ENCODE measurements at regions not wholly inside any gene's neighbourhood (a gene's known extent, or its start where the extent isn't known, plus 50 kb on each side); places are given as distances from the start of the nearest gene placed in this dataset.

- no peak overlapping the region for H3K18ac ChIP-seq (ENCODE audit: low read length)
- H3K27me3 ChIP-seq (ENCODE audit: control insufficient read depth in 3 of 3, insufficient read depth in 3 of 3, low read depth in 1 of 3, low read length in 3 of 3), result no peaks in the 10 kb centered on the region
- no peaks in the 10 kb centered on the region for H3K36me3 ChIP-seq (replicated peaks in 1 of 2; ENCODE audit: control insufficient read depth in 2 of 2, insufficient read depth in 2 of 2, low read length in 2 of 2)
- H3K79me1 ChIP-seq (ENCODE audit: low read depth, low read length), result no peaks in the 10 kb centered on the region
- H3K4me1 ChIP-seq (ENCODE audit: control insufficient read depth in 2 of 2, insufficient read depth in 1 of 2, low read depth in 1 of 2, low read length in 2 of 2), result peaks cover 0 to 6% of the 10 kb centered on the region in 2 donors
- WGBS, 2 donors (ENCODE audit: extremely low coverage in 2 of 2, insufficient read length in 2 of 2, insufficient replicate concordance in 1 of 2), result no CpG with 5 or more reads among the region's 7 CpGs
- H2BK15ac ChIP-seq (ENCODE audit: low read length), result no peak overlapping the region
- H3K23ac ChIP-seq (ENCODE audit: low read depth, low read length, poor library complexity), result no peak overlapping the region
- no peak overlapping the region for H4K8ac ChIP-seq (ENCODE audit: low read depth, low read length)
- H2AFZ ChIP-seq (ENCODE audit: low read length), result no peak overlapping the region
- H2AK5ac ChIP-seq (ENCODE audit: low read depth, low read length), result no peak overlapping the region
- DNase-seq (ENCODE audit: low spot score), result no peak
- no peak overlapping the region for H3K27ac ChIP-seq (replicated peaks; ENCODE audit: low read length)
- H2BK5ac ChIP-seq (ENCODE audit: low read length), result no peak overlapping the region
- H3K9me3 ChIP-seq (replicated peaks in 1 of 2; ENCODE audit: control insufficient read depth in 2 of 2, insufficient read depth in 1 of 2, low read depth in 1 of 2, low read length in 2 of 2), result no peaks in the 10 kb centered on the region
- H3K4me2 ChIP-seq (ENCODE audit: insufficient read depth, low read length, poor library complexity, severe bottlenecking), result no peak overlapping the region
- no peak overlapping the region for H3K4ac ChIP-seq (ENCODE audit: low read length)
- no peak overlapping the region for H4K91ac ChIP-seq (ENCODE audit: low read depth, low read length, poor library complexity)
- no peak overlapping the region for H2BK12ac ChIP-seq (ENCODE audit: low read length)
- no peak overlapping the region for H3K14ac ChIP-seq (ENCODE audit: low read length)
- no peak overlapping the region for H2BK120ac ChIP-seq (ENCODE audit: low read depth, low read length)
- no peak overlapping the region for H3K4me3 ChIP-seq (ENCODE audit: low read length in 2 of 2)
- H3K9ac ChIP-seq (ENCODE audit: low read depth, low read length, poor library complexity), result no peak overlapping the region
Measured at GRCh38 chr1:88134983-88135921, 548.8 kb upstream of the PKN2 start.

GRCh38 chr1:88139633-88140032, 544.4 kb upstream of the PKN2 start:
- Histone ChIP-seq H3K9ac (ENCODE audit: low read depth, low read length, poor library complexity) (no peak overlapping the region), H3K9me3 (replicated peaks in 1 of 2; ENCODE audit: control insufficient read depth in 2 of 2, insufficient read depth in 1 of 2, low read depth in 1 of 2, low read length in 2 of 2) (no peaks in the 10 kb centered on the region), H4K91ac (ENCODE audit: low read depth, low read length, poor library complexity) (no peak overlapping the region), H2BK12ac (ENCODE audit: low read length) (no peak overlapping the region), H3K27me3 (ENCODE audit: control insufficient read depth in 3 of 3, insufficient read depth in 3 of 3, low read depth in 1 of 3, low read length in 3 of 3) (no peaks in the 10 kb centered on the region), H3K27ac (replicated peaks; ENCODE audit: low read length) (no peak overlapping the region), H3K18ac (ENCODE audit: low read length) (no peak overlapping the region), H3K4me1 (ENCODE audit: control insufficient read depth in 2 of 2, insufficient read depth in 1 of 2, low read depth in 1 of 2, low read length in 2 of 2) (peaks cover 7 to 9% of the 10 kb centered on the region in 2 donors), H2AFZ (ENCODE audit: low read length) (no peak overlapping the region), H2BK120ac (ENCODE audit: low read depth, low read length) (no peak overlapping the region), H3K4me3 (ENCODE audit: low read length in 2 of 2) (no peak overlapping the region), H3K4ac (ENCODE audit: low read length) (no peak overlapping the region), H3K23ac (ENCODE audit: low read depth, low read length, poor library complexity) (no peak overlapping the region), H4K8ac (ENCODE audit: low read depth, low read length) (no peak overlapping the region), H3K4me2 (ENCODE audit: insufficient read depth, low read length, poor library complexity, severe bottlenecking) (no peak overlapping the region), H2BK15ac (ENCODE audit: low read length) (no peak overlapping the region), H2BK5ac (ENCODE audit: low read length) (no peak overlapping the region), H3K36me3 (replicated peaks in 1 of 2; ENCODE audit: control insufficient read depth in 2 of 2, insufficient read depth in 2 of 2, low read length in 2 of 2) (no peaks in the 10 kb centered on the region), H3K79me1 (ENCODE audit: low read depth, low read length) (no peaks in the 10 kb centered on the region), H2AK5ac (ENCODE audit: low read depth, low read length) (no peak overlapping the region), H3K14ac (ENCODE audit: low read length) (no peak overlapping the region)
- DNase-seq (ENCODE audit: low spot score), result no peak
- no CpG with 5 or more reads among the region's 4 CpGs for WGBS, 2 donors (ENCODE audit: extremely low coverage in 2 of 2, insufficient read length in 2 of 2, insufficient replicate concordance in 1 of 2)

- no peak for DNase-seq (ENCODE audit: low spot score)
- H3K4me2 ChIP-seq (ENCODE audit: insufficient read depth, low read length, poor library complexity, severe bottlenecking), result no peak overlapping the region
- H4K8ac ChIP-seq (ENCODE audit: low read depth, low read length), result no peak overlapping the region
- no peaks in the 10 kb centered on the region for H3K27me3 ChIP-seq (ENCODE audit: control insufficient read depth in 3 of 3, insufficient read depth in 3 of 3, low read depth in 1 of 3, low read length in 3 of 3)
- H3K14ac ChIP-seq (ENCODE audit: low read length), result no peak overlapping the region
- H3K23ac ChIP-seq (ENCODE audit: low read depth, low read length, poor library complexity), result no peak overlapping the region
- no peak overlapping the region for H4K91ac ChIP-seq (ENCODE audit: low read depth, low read length, poor library complexity)
- no peak overlapping the region for H2AK5ac ChIP-seq (ENCODE audit: low read depth, low read length)
- H3K4ac ChIP-seq (ENCODE audit: low read length), result no peak overlapping the region
- no peak overlapping the region for H2BK120ac ChIP-seq (ENCODE audit: low read depth, low read length)
- H3K9me3 ChIP-seq (replicated peaks in 1 of 2; ENCODE audit: control insufficient read depth in 2 of 2, insufficient read depth in 1 of 2, low read depth in 1 of 2, low read length in 2 of 2), result no peaks in the 10 kb centered on the region
- no peak overlapping the region for H2BK12ac ChIP-seq (ENCODE audit: low read length)
- H2BK15ac ChIP-seq (ENCODE audit: low read length), result no peak overlapping the region
- H3K36me3 ChIP-seq (replicated peaks in 1 of 2; ENCODE audit: control insufficient read depth in 2 of 2, insufficient read depth in 2 of 2, low read length in 2 of 2), result no peaks in the 10 kb centered on the region
- H3K27ac ChIP-seq (replicated peaks; ENCODE audit: low read length), result no peak overlapping the region
- H2BK5ac ChIP-seq (ENCODE audit: low read length), result no peak overlapping the region
- H3K79me1 ChIP-seq (ENCODE audit: low read depth, low read length), result no peaks in the 10 kb centered on the region
- no peak overlapping the region for H3K18ac ChIP-seq (ENCODE audit: low read length)
- H3K9ac ChIP-seq (ENCODE audit: low read depth, low read length, poor library complexity), result no peak overlapping the region
- H3K4me1 ChIP-seq (ENCODE audit: control insufficient read depth in 2 of 2, insufficient read depth in 1 of 2, low read depth in 1 of 2, low read length in 2 of 2), result peaks cover 7% of the 10 kb centered on the region in 2 donors
- no peak overlapping the region for H3K4me3 ChIP-seq (ENCODE audit: low read length in 2 of 2)
- no CpG with 5 or more reads among the region's 1 CpG for WGBS, 2 donors (ENCODE audit: extremely low coverage in 2 of 2, insufficient read length in 2 of 2, insufficient replicate concordance in 1 of 2)
- H2AFZ ChIP-seq (ENCODE audit: low read length), result no peak overlapping the region
Measured at GRCh38 chr1:88140325-88140724, 543.7 kb upstream of the PKN2 start.

- Histone ChIP-seq H2AFZ (ENCODE audit: low read length) (no peak overlapping the region), H3K4me2 (ENCODE audit: insufficient read depth, low read length, poor library complexity, severe bottlenecking) (no peak overlapping the region)
Measured at GRCh38 chr1:88141499-88142074, 542.5 kb upstream of the PKN2 start.

More at GRCh38 chr1:88141499-88142074, 542.5 kb upstream of the PKN2 start:
- Histone ChIP-seq H3K14ac (ENCODE audit: low read length) (no peak overlapping the region), H2BK120ac (ENCODE audit: low read depth, low read length) (no peak overlapping the region), H3K9me3 (replicated peaks in 1 of 2; ENCODE audit: control insufficient read depth in 2 of 2, insufficient read depth in 1 of 2, low read depth in 1 of 2, low read length in 2 of 2) (no peaks in the 10 kb centered on the region), H3K36me3 (replicated peaks in 1 of 2; ENCODE audit: control insufficient read depth in 2 of 2, insufficient read depth in 2 of 2, low read length in 2 of 2) (no peaks in the 10 kb centered on the region), H4K91ac (ENCODE audit: low read depth, low read length, poor library complexity) (no peak overlapping the region), H3K18ac (ENCODE audit: low read length) (no peak overlapping the region), H3K4ac (ENCODE audit: low read length) (no peak overlapping the region), H2AK5ac (ENCODE audit: low read depth, low read length) (no peak overlapping the region), H4K8ac (ENCODE audit: low read depth, low read length) (no peak overlapping the region), H3K4me3 (ENCODE audit: low read length in 2 of 2) (no peak overlapping the region), H3K27ac (replicated peaks; ENCODE audit: low read length) (no peak overlapping the region), H2BK12ac (ENCODE audit: low read length) (no peak overlapping the region), H2BK15ac (ENCODE audit: low read length) (no peak overlapping the region), H3K9ac (ENCODE audit: low read depth, low read length, poor library complexity) (no peak overlapping the region), H3K79me1 (ENCODE audit: low read depth, low read length) (no peaks in the 10 kb centered on the region), H3K4me1 (ENCODE audit: control insufficient read depth in 2 of 2, insufficient read depth in 1 of 2, low read depth in 1 of 2, low read length in 2 of 2) (peaks cover 6 to 7% of the 10 kb centered on the region in 2 donors), H3K27me3 (ENCODE audit: control insufficient read depth in 3 of 3, insufficient read depth in 3 of 3, low read depth in 1 of 3, low read length in 3 of 3) (no peaks in the 10 kb centered on the region), H2BK5ac (ENCODE audit: low read length) (no peak overlapping the region), H3K23ac (ENCODE audit: low read depth, low read length, poor library complexity) (no peak overlapping the region)
- DNase-seq (ENCODE audit: low spot score), result no peak
- WGBS, 2 donors (ENCODE audit: extremely low coverage in 2 of 2, insufficient read length in 2 of 2, insufficient replicate concordance in 1 of 2), result no CpG with 5 or more reads among the region's 6 CpGs
